ENCODE measurements at regions not wholly inside any gene's neighbourhood (a gene's known extent, or its start where the extent isn't known, plus 50 kb on each side); places are given as distances from the start of the nearest gene placed in this dataset.

GRCh38 chr1:229158341-229158921 lies 112.5 kb upstream of the RAB4A start:
- TF ChIP-seq CTCF (IDR thresholded peaks at IDR 0.05) (no peak), POLR2AphosphoS5 (IDR thresholded peaks at IDR 0.05) (no peak), EP300 (IDR thresholded peaks at IDR 0.05) (peak in 1 of 4 donors; percentile 16)

Data from sigmoid colon (tissue), 4 donors.